Amniotic epithelial cell (primary cell): ENCODE measurements at regions not wholly inside any gene's neighbourhood (a gene's known extent, or its start where the extent isn't known, plus 50 kb on each side); places are given as distances from the start of the nearest gene placed in this dataset.

Experiments used
- DNase-seq: peaks from one replicate; pipeline ENCODE4 v3.0.0-alpha.2; 2010; ENCODE audit warnings: low read depth

DNA sequence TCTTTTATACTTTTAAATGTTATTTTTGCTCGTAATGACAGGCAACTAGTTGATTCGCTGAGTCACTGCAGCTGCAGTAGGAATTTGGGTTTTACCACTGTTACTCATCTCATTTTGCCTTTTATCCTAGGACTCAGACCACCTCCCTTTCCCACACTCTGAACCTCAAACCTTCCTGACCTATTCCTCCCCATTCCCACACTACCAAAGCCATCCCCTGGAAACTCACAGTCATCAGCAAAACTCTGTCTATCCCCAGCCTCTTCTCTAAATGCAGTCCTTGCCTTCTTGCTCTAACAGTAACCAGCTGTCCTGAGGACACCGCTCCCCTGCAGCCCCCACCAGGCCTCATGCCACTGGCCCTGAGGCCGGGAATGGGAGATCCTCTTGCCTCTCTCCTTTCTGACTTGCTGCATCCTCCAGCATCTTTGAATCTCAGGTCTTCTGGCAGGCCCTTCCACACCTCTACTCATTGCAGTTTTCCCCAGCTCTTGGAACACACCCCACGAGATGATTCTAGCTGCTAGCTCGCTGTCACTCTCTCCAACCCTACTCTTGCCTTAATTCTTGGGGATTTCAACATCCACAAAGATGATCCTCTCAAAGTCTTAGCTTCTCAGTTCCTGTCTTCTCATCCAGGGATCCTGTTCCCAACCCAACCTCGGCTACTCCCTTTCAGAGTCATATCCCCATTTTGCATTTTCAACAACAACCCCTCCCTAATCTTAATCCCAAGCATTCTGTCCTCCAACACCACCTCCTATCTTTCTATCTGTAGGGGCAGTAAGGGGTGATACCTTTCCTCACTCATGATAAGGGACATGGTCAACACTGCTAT, 55.9 kb upstream of the C3orf80 start:
- peak; percentile 89 for DNase-seq

DNA sequence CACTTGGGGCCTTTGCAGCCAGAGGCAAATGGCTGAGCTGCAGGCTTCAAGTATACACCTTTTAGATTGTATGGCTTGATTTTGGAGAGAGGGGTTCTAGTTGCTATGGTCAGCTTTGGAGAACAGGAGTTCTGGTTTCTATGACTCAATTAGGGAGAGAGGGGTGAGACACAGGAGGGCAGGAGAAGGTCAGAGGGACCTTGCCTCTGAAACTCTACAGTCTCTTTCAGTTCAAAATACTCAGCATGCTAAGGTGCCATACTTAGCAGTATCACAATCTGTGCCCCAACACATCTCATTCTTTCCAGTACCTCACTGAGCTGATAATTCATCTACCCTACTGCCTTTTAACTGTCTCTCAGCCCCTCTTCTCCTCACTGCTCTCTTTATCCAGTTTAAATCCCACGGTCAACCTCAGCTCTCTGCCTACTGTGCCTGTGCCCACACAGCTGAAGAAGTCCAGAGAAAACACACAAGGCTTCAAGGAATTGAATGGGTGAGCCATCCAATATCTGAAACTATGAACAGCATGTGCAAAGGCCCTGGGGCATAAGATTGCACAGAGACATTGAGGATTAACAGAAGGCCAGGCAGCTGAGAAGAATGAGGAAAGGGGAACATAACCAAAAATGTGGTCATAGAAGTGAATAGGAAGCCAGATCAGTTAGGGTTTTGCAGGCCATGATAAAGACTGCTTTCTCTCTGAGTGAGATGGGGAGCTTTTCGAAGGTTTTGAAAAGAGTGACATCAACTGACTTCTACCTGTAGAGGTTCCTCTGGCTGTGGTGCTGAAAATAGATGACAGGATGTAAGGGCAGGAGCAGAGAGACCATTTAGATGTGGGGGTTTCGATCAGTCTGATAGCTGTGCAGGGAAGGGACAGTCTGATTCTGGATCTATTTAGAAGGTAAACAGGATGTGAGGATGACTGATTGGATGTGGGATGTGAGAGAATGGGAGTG, 54.5 kb upstream of the C3orf80 start:
- no peak for DNase-seq

DNA sequence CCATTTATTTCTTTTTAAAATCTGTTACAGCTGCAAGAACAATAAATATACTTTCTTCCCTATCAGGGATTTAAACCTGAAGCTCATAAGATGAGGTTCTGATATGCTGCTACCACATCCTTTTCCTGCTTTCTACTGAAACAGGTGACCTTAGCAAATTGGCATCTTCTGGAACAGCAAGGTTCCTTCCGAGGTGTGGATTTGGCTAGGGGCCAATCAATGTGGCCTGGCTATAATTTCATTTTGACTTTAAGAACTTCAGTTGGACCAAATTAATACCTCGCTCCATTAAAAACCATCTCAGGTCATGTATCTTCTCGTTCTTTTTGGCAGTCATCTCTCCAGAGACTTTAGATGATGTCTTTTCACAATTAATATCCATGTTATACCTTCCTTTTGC, 53.4 kb upstream of the C3orf80 start:
- no peak for DNase-seq

DNA sequence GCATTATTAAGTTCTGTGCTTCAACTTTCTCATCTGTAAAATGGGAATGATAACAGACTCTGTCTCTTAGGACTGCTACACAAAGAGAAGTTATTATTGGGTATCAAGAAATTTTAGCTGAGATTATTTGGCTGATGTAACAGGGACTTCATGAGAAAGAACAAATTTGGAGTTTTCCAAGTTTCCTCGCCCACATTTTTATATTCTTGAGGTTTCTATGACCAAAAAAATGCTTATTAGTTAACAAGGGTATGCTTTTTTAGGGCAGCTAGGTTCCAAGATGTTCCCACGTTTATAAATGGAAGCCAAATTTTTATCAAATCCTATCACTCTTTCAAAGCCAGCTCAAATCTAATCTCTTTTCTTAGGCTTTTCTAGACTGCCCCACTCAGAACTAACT, 50.6 kb upstream of the C3orf80 start:
- no peak for DNase-seq
